Fibroblast of skin of scalp (primary cell): ENCODE measurements at regions not wholly inside any gene's neighbourhood (a gene's known extent, or its start where the extent isn't known, plus 50 kb on each side); places are given as distances from the start of the nearest gene placed in this dataset.
"Not testable (repeated sequence)": the region's sequence is repeated elsewhere in the genome, so short reads cannot be mapped to it uniquely, and the experiment has no call there.

Experiments
- DNase-seq: peaks from one replicate; pipeline ENCODE4 v3.0.0-alpha.2; 2013

- no peak for DNase-seq
Measured at GRCh38 chr22:47417699-47418098, 655.2 kb downstream of the TBC1D22A start.

- no peak for DNase-seq
Measured at GRCh38 chr22:47411006-47411405, 648.6 kb downstream of the TBC1D22A start.

DNA sequence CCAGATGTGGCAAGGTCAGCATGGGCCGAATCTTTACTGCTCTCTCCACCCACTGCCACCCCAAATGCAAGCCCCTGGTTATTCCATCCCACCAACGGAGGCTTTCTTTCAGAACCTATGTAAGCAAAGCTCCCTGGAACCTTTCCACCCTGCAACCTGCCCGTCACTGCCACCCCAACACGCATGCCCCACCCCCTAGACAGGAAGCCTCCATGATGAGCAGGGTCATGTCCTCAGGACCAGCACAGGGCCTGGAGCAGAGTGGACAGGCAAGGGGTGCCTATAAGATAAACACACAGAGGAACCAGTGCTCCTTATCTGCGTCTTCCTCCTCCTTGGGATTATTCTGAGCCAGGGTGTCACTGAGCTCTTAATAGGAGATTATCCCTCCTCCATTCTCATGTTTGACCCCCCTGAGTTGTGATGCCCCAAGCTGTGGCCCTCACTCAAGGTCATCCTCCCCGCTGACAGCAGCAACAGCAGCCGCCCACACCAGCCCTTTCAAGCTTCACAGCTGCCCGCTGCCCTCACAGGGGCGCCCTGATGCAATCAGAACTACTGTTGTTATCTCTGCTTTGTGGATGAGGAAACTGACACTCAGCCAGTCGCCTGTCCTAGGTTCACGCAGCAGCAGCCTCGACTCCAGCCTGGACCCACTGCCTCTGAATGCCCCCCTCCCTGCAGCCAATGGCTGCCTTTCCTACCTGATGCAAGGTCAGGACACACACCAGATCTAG lies 647.3 kb downstream of the TBC1D22A start:
- DNase-seq = no peak

DNA sequence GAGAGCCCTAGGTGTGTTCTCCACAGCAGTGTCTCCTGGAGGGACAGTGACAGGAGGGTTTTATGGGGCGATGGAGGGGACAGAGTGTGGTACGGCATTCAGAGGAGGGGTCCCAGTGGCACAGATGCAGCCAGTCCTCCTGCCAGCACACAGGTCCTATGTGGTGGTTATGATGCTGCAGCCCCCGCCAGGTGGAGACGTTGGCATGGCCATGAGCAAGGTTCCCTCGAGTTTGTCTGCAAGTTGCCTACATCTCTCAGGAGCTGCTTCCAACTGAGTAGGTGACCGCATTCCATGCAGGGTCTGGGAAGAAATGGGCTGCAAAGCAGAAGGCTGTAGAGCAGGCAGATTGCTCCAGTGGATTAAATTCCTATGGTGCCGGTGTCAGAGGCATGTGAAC lies 646.0 kb downstream of the TBC1D22A start:
- no peak for DNase-seq

DNA sequence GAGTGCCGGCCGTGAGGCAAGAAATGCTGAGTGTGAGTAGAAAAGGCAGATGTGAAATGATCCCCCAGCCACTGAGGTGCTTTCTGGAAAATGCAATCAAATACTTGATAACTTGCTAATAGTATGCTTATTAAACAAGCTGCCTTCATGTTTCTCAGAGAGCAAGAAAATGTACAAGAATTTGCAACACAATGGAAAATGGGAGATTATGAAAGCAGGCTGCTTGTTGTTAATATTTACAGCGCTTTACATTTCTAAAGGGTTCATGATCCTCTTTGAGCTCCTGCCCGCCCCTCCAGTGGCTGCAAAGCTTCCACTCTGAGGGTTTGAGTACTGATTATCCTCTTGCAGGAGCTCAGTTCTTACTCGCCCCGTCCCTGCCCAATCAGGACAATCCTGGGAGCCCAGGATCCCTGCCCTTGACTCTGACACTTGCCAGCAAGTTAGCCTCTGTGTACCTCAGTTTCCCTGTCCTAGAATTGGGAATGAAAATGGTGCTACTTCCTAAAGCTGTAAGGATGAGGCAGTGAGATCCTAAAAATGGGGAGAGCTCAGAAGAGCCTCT lies 645.1 kb downstream of the TBC1D22A start:
- no peak for DNase-seq

- DNase-seq = no peak
Measured at GRCh38 chr22:47406896-47407295, 644.4 kb downstream of the TBC1D22A start.

- DNase-seq = no peak
Measured at GRCh38 chr22:47406180-47406834, 643.9 kb downstream of the TBC1D22A start.

DNA sequence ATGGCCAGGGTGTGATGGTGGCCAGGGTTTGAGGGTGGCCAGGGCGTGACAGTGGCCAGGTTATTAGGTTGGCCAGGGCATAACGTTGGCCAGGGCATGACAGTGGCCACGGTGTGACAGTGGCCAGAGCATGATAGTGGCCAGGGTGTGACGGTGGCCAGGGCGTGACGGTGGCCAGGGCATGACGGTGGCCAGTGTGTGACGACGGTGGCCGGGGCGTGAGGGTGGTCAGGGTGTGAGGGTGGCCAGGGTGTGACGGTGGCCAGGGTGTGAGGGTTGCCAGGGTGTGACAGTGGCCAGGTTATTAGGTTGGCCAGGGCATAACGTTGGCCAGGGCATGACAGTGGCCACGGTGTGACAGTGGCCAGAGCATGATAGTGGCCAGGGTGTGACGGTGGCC lies 642.8 kb downstream of the TBC1D22A start:
- DNase-seq = not testable (repeated sequence)

DNA sequence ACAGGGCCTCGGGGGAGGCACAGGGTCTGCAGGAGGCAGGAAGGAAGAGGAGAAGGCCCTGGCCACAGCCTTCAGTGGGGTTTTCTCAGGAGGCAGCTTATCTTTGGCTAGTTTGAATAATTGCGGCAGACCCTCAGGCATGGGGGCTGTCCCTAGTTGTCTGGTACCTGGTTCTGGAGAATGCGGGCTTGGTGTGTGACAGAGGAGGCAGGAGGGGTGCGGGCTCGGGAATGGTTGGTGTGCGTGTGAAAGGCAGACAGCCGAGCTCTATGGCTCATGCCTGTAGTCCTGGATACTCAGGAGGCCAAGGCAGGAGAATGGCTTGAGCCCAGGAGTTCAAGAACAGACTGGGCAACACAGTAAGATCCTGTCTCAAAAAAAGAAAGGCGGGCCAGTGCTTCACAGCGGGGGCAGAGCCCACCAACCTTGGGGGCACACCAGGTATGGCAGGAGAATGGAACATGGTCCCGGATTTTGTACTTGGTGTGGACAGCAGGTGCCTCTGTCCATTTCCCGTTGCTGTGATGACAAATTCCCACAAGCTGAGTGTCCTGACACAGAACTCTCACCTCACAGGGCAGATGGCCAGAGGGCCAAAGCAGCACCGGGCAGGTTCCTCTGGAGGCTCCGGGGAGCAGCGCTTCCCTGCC lies 640.6 kb downstream of the TBC1D22A start:
- DNase-seq = no peak

GRCh38 chr22:47401976-47402770 lies 639.7 kb downstream of the TBC1D22A start:
- DNase-seq = peak; percentile 1

GRCh38 chr22:47401592-47401898 lies 639.1 kb downstream of the TBC1D22A start:
- DNase-seq = no peak

GRCh38 chr22:47400701-47401591 lies 638.5 kb downstream of the TBC1D22A start:
- no peak for DNase-seq

DNA sequence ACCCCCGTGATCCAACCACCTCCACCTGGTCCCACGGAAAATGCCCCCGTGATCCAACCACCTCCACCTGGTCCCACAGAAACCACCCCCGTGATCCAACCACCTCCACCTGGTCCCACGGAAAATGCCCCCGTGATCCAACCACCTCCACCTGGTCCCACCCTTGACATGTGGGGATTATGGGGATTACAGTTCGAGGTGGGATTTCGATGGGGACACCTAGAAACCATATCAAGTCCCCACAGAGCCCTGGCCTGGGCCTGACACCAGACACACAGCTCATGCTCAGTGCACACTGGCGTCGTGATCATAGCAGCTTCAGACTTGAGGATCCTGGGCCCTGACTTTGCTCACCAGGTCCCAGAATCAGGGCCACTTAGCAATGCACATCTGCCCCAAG lies 637.7 kb downstream of the TBC1D22A start:
- DNase-seq = not testable (repeated sequence)

- DNase-seq = no peak
Measured at GRCh38 chr22:47398921-47399790, 636.7 kb downstream of the TBC1D22A start.

DNA sequence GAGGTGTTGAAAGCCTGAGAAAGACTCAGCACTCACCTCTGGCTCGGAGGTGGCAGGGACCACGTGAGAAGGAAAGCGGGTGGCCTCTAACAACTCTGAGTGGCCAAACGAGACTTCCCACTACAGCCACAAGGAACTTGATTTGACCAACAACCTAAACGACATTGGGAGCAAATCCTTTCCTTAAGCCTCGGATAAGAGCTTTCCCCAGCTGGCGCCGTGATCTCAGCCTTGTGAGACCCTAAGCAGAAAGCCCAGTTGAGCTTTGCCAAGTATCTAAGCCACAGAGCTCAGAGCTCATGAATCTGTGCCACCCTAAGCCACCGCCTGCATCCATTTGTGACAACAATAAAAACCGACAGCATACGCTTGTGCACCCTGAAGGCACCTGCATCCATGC lies 636.0 kb downstream of the TBC1D22A start:
- no peak for DNase-seq

DNA sequence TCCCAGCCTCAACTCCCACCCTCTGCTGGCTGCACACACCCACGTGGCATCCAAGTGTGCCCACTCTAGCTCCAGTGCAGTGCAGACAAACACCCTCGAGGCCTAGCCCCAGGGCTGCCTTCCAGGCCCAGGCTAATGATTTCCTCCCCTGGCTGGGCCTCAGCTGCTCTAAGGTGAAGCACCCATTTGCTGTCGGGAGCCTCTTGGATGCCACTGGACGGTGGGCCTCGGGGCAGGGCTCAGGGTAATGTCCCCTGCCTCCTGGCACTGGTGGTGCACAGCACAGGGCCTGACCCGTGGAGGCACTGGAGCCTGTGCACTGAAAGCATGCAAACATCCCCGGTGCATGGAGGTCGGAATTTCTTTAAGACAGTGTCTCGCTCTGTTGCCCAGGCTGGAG lies 635.2 kb downstream of the TBC1D22A start:
- no peak for DNase-seq

- no peak for DNase-seq
Measured at GRCh38 chr22:47396515-47396914, 634.1 kb downstream of the TBC1D22A start.

GRCh38 chr22:47396105-47396504 lies 633.7 kb downstream of the TBC1D22A start:
- no peak for DNase-seq

DNA sequence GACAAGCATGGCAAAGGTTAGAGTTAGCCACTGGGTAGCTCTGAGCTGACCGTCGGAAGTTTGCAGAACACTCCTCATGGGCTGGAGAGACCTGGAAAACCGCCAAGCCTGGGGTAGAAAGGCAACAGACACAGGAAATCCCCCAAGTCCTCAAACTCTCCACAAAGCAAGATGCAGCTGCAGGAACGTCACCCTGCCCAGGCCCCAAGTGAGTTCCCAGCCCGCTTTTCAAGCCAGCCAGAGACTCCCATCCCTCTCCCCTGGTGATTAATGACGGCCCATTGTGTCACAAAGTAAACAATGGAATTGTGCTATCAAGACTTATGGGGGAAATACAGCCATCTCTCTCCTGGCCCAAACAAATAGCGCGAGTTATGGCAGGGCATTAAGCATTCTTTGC lies 633.0 kb downstream of the TBC1D22A start:
- peak; percentile 17 for DNase-seq
